Ecto neural progenitor cell (in vitro differentiated cells): ENCODE measurements at regions not wholly inside any gene's neighbourhood (a gene's known extent, or its start where the extent isn't known, plus 50 kb on each side); places are given as distances from the start of the nearest gene placed in this dataset.
A peak's percentile ranks its signal among the peaks of the same experiment; 100 is the strongest.

Experiments
- DNase-seq: peaks from one replicate; pipeline ENCODE4 v3.0.0-alpha.2; 2018; ENCODE audit warnings: low spot score

GRCh38 chr2:66962716-66963115 lies 434.4 kb upstream of the ETAA1 start:
- peak; percentile 49 for DNase-seq

- DNase-seq: no peak
Measured at GRCh38 chr2:66966631-66967030, 430.5 kb upstream of the ETAA1 start.

GRCh38 chr2:66968946-66969345 lies 428.2 kb upstream of the ETAA1 start:
- DNase-seq: no peak

GRCh38 chr2:66981074-66981473 lies 416.1 kb upstream of the ETAA1 start:
- no peak for DNase-seq

- DNase-seq: no peak
Measured at GRCh38 chr2:66982766-66983165, 414.4 kb upstream of the ETAA1 start.

GRCh38 chr2:66984864-66985263 lies 412.3 kb upstream of the ETAA1 start:
- no peak for DNase-seq

- no peak for DNase-seq
Measured at GRCh38 chr2:66985906-66986305, 411.2 kb upstream of the ETAA1 start.

- DNase-seq: no peak
Measured at GRCh38 chr2:66987733-66988132, 409.4 kb upstream of the ETAA1 start.

GRCh38 chr2:66994654-66995053 lies 402.5 kb upstream of the ETAA1 start:
- no peak for DNase-seq

GRCh38 chr2:66995636-66996035 lies 401.5 kb upstream of the ETAA1 start:
- DNase-seq: no peak

GRCh38 chr2:67002618-67003371 lies 394.3 kb upstream of the ETAA1 start:
- no peak for DNase-seq

GRCh38 chr2:67006373-67006960 lies 390.7 kb upstream of the ETAA1 start:
- DNase-seq: no peak

GRCh38 chr2:67008155-67008554 lies 389.0 kb upstream of the ETAA1 start:
- no peak for DNase-seq

- no peak for DNase-seq
Measured at GRCh38 chr2:67012165-67012564, 385.0 kb upstream of the ETAA1 start.

GRCh38 chr2:67013821-67014220 lies 383.3 kb upstream of the ETAA1 start:
- DNase-seq: no peak

GRCh38 chr2:67015681-67016080 lies 381.5 kb upstream of the ETAA1 start:
- DNase-seq: no peak

GRCh38 chr2:67018301-67018700 lies 378.8 kb upstream of the ETAA1 start:
- DNase-seq: no peak

GRCh38 chr2:67032076-67032475 lies 365.1 kb upstream of the ETAA1 start:
- DNase-seq: no peak

- DNase-seq: no peak
Measured at GRCh38 chr2:67036444-67036843, 360.7 kb upstream of the ETAA1 start.

- DNase-seq: no peak
Measured at GRCh38 chr2:67037655-67038054, 359.5 kb upstream of the ETAA1 start.

GRCh38 chr2:67038195-67038594 lies 358.9 kb upstream of the ETAA1 start:
- DNase-seq: no peak

GRCh38 chr2:67039058-67039457 lies 358.1 kb upstream of the ETAA1 start:
- no peak for DNase-seq

GRCh38 chr2:67039517-67040103 lies 357.5 kb upstream of the ETAA1 start:
- DNase-seq: no peak

GRCh38 chr2:67041051-67041450 lies 356.1 kb upstream of the ETAA1 start:
- no peak for DNase-seq
